ENCODE measurements at regions not wholly inside any gene's neighbourhood (a gene's known extent, or its start where the extent isn't known, plus 50 kb on each side); places are given as distances from the start of the nearest gene placed in this dataset.

GRCh38 chr1:239682046-239682445 lies 295.7 kb downstream of the CHRM3 start:
- DNase-seq (ENCODE audit: low read depth) = no peak

- no peak for DNase-seq (ENCODE audit: low read depth)
These were observed 296.6 kb downstream of the CHRM3 start for GRCh38 chr1:239682960-239683359.

- DNase-seq (ENCODE audit: low read depth) = no peak
These were observed 300.0 kb downstream of the CHRM3 start for GRCh38 chr1:239686386-239686785.

GRCh38 chr1:239696317-239696716 lies 309.9 kb downstream of the CHRM3 start:
- no peak for DNase-seq (ENCODE audit: low read depth)

- DNase-seq (ENCODE audit: low read depth) = no peak
These were observed 314.3 kb downstream of the CHRM3 start for GRCh38 chr1:239700667-239701066.

- DNase-seq (ENCODE audit: low read depth) = no peak
These were observed 316.7 kb downstream of the CHRM3 start for GRCh38 chr1:239703075-239703474.

- no peak for DNase-seq (ENCODE audit: low read depth)
These were observed 320.0 kb downstream of the CHRM3 start for GRCh38 chr1:239706245-239706892.

- DNase-seq (ENCODE audit: low read depth) = no peak
These were observed 321.2 kb downstream of the CHRM3 start for GRCh38 chr1:239707615-239708014.

GRCh38 chr1:239708622-239709021 lies 322.3 kb downstream of the CHRM3 start:
- DNase-seq (ENCODE audit: low read depth) = no peak

GRCh38 chr1:239711768-239712167 lies 325.4 kb downstream of the CHRM3 start:
- no peak for DNase-seq (ENCODE audit: low read depth)

- DNase-seq (ENCODE audit: low read depth) = no peak
These were observed 330.9 kb downstream of the CHRM3 start for GRCh38 chr1:239717097-239717917.

- DNase-seq (ENCODE audit: low read depth) = no peak
These were observed 331.5 kb downstream of the CHRM3 start for GRCh38 chr1:239717918-239718184.

GRCh38 chr1:239718571-239718970 lies 332.2 kb downstream of the CHRM3 start:
- DNase-seq (ENCODE audit: low read depth) = no peak

- DNase-seq (ENCODE audit: low read depth) = no peak
These were observed 332.7 kb downstream of the CHRM3 start for GRCh38 chr1:239718997-239719628.

- DNase-seq (ENCODE audit: low read depth) = peak; percentile 29
These were observed 333.4 kb downstream of the CHRM3 start for GRCh38 chr1:239719642-239720258.

- DNase-seq (ENCODE audit: low read depth) = no peak
These were observed 335.7 kb downstream of the CHRM3 start for GRCh38 chr1:239722035-239722434.

- DNase-seq (ENCODE audit: low read depth) = no peak
These were observed 337.5 kb downstream of the CHRM3 start for GRCh38 chr1:239723776-239724367.

- DNase-seq (ENCODE audit: low read depth) = no peak
These were observed 339.0 kb downstream of the CHRM3 start for GRCh38 chr1:239725371-239725770.

GRCh38 chr1:239725933-239726332 lies 339.6 kb downstream of the CHRM3 start:
- no peak for DNase-seq (ENCODE audit: low read depth)

GRCh38 chr1:239730378-239730777 lies 344.0 kb downstream of the CHRM3 start:
- no peak for DNase-seq (ENCODE audit: low read depth)

- no peak for DNase-seq (ENCODE audit: low read depth)
These were observed 344.8 kb downstream of the CHRM3 start for GRCh38 chr1:239731082-239731748.

- no peak for DNase-seq (ENCODE audit: low read depth)
These were observed 346.4 kb downstream of the CHRM3 start for GRCh38 chr1:239732770-239733169.
